H9 (cell line): ENCODE measurements at regions not wholly inside any gene's neighbourhood (a gene's known extent, or its start where the extent isn't known, plus 50 kb on each side); places are given as distances from the start of the nearest gene placed in this dataset.

Experiments used
- DNase-seq: peaks from one replicate; pipeline ENCODE4 v3.0.0-alpha.2; 2017
- H2AFZ ChIP-seq: one replicate; pipeline ENCODE4 v1.6.1; 2013; ENCODE audit warnings: mild to moderate bottlenecking, low read length, control low read depth, moderate library complexity
- H2AK5ac ChIP-seq: 2 replicates; pipeline ENCODE4 v1.6.1; 2013; ENCODE audit warnings: low read length, control low read depth, mixed read lengths; ENCODE audit not compliant: insufficient read length
- H2BK120ac ChIP-seq: one replicate; pipeline ENCODE4 v1.6.1; 2013; ENCODE audit warnings: low read depth, mild to moderate bottlenecking, low read length, control low read depth, inconsistent platforms; ENCODE audit not compliant: poor library complexity, severe bottlenecking
- H2BK12ac ChIP-seq: 2 replicates; pipeline ENCODE4 v1.6.1; 2013; ENCODE audit warnings: low read length, control low read depth, mixed read lengths, low read depth; ENCODE audit not compliant: insufficient read length
- H2BK15ac ChIP-seq: 2 replicates; pipeline ENCODE4 v1.6.1; 2013; ENCODE audit warnings: low read depth, low read length, control low read depth
- H2BK20ac ChIP-seq: one replicate; pipeline ENCODE4 v1.6.1; 2013; ENCODE audit warnings: low read depth, mild to moderate bottlenecking, low read length, control low read depth, inconsistent platforms; ENCODE audit not compliant: poor library complexity, severe bottlenecking
- H2BK5ac ChIP-seq: 2 replicates; pipeline ENCODE4 v1.6.1; 2013; ENCODE audit warnings: low read length, control low read depth, mixed read lengths; ENCODE audit not compliant: insufficient read length
- H3K14ac ChIP-seq: 2 replicates; pipeline ENCODE4 v1.6.1; 2013; ENCODE audit warnings: low read length, control low read depth; ENCODE audit not compliant: insufficient read depth
- H3K18ac ChIP-seq: 2 replicates; pipeline ENCODE4 v1.6.1; 2013; ENCODE audit warnings: low read depth, mild to moderate bottlenecking, mixed read lengths, low read length, control low read depth; ENCODE audit not compliant: insufficient read length
- H3K23ac ChIP-seq: 2 replicates; pipeline ENCODE4 v1.6.1; 2013; ENCODE audit warnings: low read length, control low read depth, mixed read lengths, low read depth; ENCODE audit not compliant: insufficient read length
- H3K23me2 ChIP-seq: 2 replicates; pipeline ENCODE4 v1.6.1; 2013; ENCODE audit warnings: low read depth, mild to moderate bottlenecking, mixed read lengths, low read length, control low read depth; ENCODE audit not compliant: insufficient read length, poor library complexity, severe bottlenecking
- H3K27ac ChIP-seq: 2 replicates; pipeline ENCODE4 v1.5.1; 2013; ENCODE audit warnings: low read length, control low read depth, mixed read lengths, low read depth; ENCODE audit not compliant: insufficient read length
- H3K27me3 ChIP-seq: 2 replicates; pipeline ENCODE4 v1.6.1; 2013; ENCODE audit warnings: low read length, control low read depth, inconsistent platforms; ENCODE audit not compliant: insufficient read depth
- H3K4ac ChIP-seq: 2 replicates; pipeline ENCODE4 v1.6.1; 2013; ENCODE audit warnings: low read depth, mild to moderate bottlenecking, control low read depth, inconsistent platforms, low read length, moderate library complexity
- H3K4me1 ChIP-seq: 2 replicates; pipeline ENCODE4 v1.6.1; 2013; ENCODE audit warnings: low read length, control low read depth, inconsistent platforms; ENCODE audit not compliant: insufficient read depth
- H3K4me2 ChIP-seq: 2 replicates; pipeline ENCODE4 v1.6.1; 2013; ENCODE audit warnings: low read length, control low read depth, mixed read lengths; ENCODE audit not compliant: insufficient read length, insufficient read depth
- H3K56ac ChIP-seq: 2 replicates; pipeline ENCODE4 v1.6.1; 2013; ENCODE audit warnings: low read depth, mild to moderate bottlenecking, mixed read lengths, low read length, control low read depth; ENCODE audit not compliant: insufficient read length
- H3K79me1 ChIP-seq: 2 replicates; pipeline ENCODE4 v1.6.1; 2013; ENCODE audit warnings: low read depth, mild to moderate bottlenecking, moderate library complexity, low read length, control low read depth, inconsistent platforms; ENCODE audit not compliant: insufficient read depth, poor library complexity, severe bottlenecking
- H3K79me2 ChIP-seq: 2 replicates; pipeline ENCODE4 v1.6.1; 2013; ENCODE audit warnings: low read length, control low read depth, inconsistent platforms; ENCODE audit not compliant: insufficient read depth
- H3K9ac ChIP-seq: 2 replicates; pipeline ENCODE4 v1.6.1; 2013; ENCODE audit warnings: low read length, control low read depth, mixed read lengths; ENCODE audit not compliant: insufficient read length; ENCODE audit errors: extremely low read depth
- H3K9me3 ChIP-seq: one replicate; pipeline ENCODE4 v1.6.1; 2013; ENCODE audit warnings: low read depth, low read length, inconsistent platforms; ENCODE audit not compliant: control insufficient read depth
- H3T11ph ChIP-seq: one replicate; pipeline ENCODE4 v1.6.1; 2013; ENCODE audit warnings: mild to moderate bottlenecking, low read length, control low read depth, inconsistent platforms
- H4K20me1 ChIP-seq: one replicate; pipeline ENCODE4 v1.6.1; 2013; ENCODE audit not compliant: control insufficient read depth, insufficient read length, insufficient read depth
- H4K5ac ChIP-seq: 2 replicates; pipeline ENCODE4 v1.6.1; 2013; ENCODE audit warnings: low read depth, mild to moderate bottlenecking, mixed read lengths, low read length, control low read depth; ENCODE audit not compliant: insufficient read length
- H4K8ac ChIP-seq: replicated peaks from 2 replicates; pipeline ENCODE4 v1.6.1; 2013; ENCODE audit warnings: low read length, control low read depth, mixed read lengths, low read depth; ENCODE audit not compliant: insufficient read length
- H4K91ac ChIP-seq: 2 replicates; pipeline ENCODE4 v1.6.1; 2013; ENCODE audit warnings: low read depth, mild to moderate bottlenecking, moderate library complexity, mixed read lengths, low read length, control low read depth; ENCODE audit not compliant: insufficient read length
- H3K27ac Mint-ChIP-seq, 3 experiments: 2 replicates in 2 of 3; 3 replicates in 1 of 3; pipeline ENCODE4 v1.8.0; 2020 to 2021; ENCODE audit warnings: mixed read lengths in 3 of 3, mild to moderate bottlenecking in 1 of 3, moderate library complexity in 1 of 3
- H3K27me3 Mint-ChIP-seq: 2 replicates; pipeline ENCODE4 v1.8.0; 2021; ENCODE audit warnings: low read depth, mild to moderate bottlenecking, moderate library complexity, mixed read lengths
- H3K36me3 Mint-ChIP-seq, 3 experiments: 2 replicates in 2 of 3; 3 replicates in 1 of 3; pipeline ENCODE4 v1.8.0; 2020 to 2021; ENCODE audit warnings: low read depth in 3 of 3, mixed read lengths in 3 of 3; ENCODE audit not compliant: insufficient read depth in 1 of 3
- H3K4me1 Mint-ChIP-seq, 2 experiments: 2 replicates each; pipeline ENCODE4 v1.8.0; 2020; ENCODE audit warnings: mixed read lengths in 2 of 2
- H3K4me3 Mint-ChIP-seq, 2 experiments: 2 replicates in 1 of 2; 3 replicates in 1 of 2; pipeline ENCODE4 v1.8.0; 2020 to 2021; ENCODE audit warnings: mild to moderate bottlenecking in 2 of 2, mixed read lengths in 2 of 2, moderate library complexity in 1 of 2
- H3K9me3 Mint-ChIP-seq, 2 experiments: 2 replicates in 1 of 2; 3 replicates in 1 of 2; pipeline ENCODE4 v1.8.0; 2020; ENCODE audit warnings: mild to moderate bottlenecking in 2 of 2, mixed read lengths in 2 of 2, moderate library complexity in 1 of 2
- CTCF ChIP-seq: fragments of 200-600 bp; sonication (generic); conservative IDR thresholded peaks from 3 replicates; pipeline ENCODE4 v1.8.0; 2021; ENCODE audit warnings: antibody characterized with exemption, mild to moderate bottlenecking
- WGBS: extraction: QIAGEN DNeasy Blood & Tissue Kit; methylation state at CpG from one replicate; pipeline ENCODE4 v1.1.7; 2013; ENCODE audit warnings: missing lambda C conversion rate, low lambda C conversion rate, mixed read lengths; ENCODE audit not compliant: insufficient read length; ENCODE audit errors: extremely low coverage; 5-methylcytosine and 5-hydroxymethylcytosine counted together

GRCh38 chr2:228845162-228845925 lies 425.7 kb downstream of the PID1 start:
- Histone ChIP-seq H2BK15ac (no peak overlapping the region), H3K56ac (no peak overlapping the region), H2BK20ac (no peak overlapping the region), H3K4me2 (no peak overlapping the region), H2BK12ac (no peak overlapping the region), H3K4ac (no peak overlapping the region), H4K20me1 (no peaks in the 10 kb centered on the region), H3K23ac (no peak overlapping the region), H3K79me1 (no peaks in the 10 kb centered on the region), H4K8ac (no peak overlapping the region), H3K9ac (no peak overlapping the region), H2AFZ (no peak overlapping the region), H3K23me2 (no peaks in the 10 kb centered on the region), H3K9me3 (no peaks in the 10 kb centered on the region), H4K5ac (no peak overlapping the region), H3K18ac (no peak overlapping the region), H3K27me3 (no peaks in the 10 kb centered on the region), H3K4me1 (no peaks in the 10 kb centered on the region), H2BK120ac (no peak overlapping the region), H2AK5ac (no peak overlapping the region), H4K91ac (no peak overlapping the region), H3K79me2 (no peaks in the 10 kb centered on the region), H3K27ac (no peak overlapping the region), H2BK5ac (no peak overlapping the region), H3K14ac (no peak overlapping the region), H3T11ph (no peak overlapping the region)
- DNase-seq = no peak
- Mint-ChIP-seq H3K27me3 (no peaks in the 10 kb centered on the region), H3K4me1 (peaks cover 5 to 9% of the 10 kb centered on the region in 2 experiments; a peak in 3 of 4 replicates), H3K4me3 (no peak overlapping the region), H3K9me3 (no peaks in the 10 kb centered on the region), H3K27ac (no peak overlapping the region), H3K36me3 (no peaks in the 10 kb centered on the region)
- WGBS = no CpG with 5 or more reads among the region's 3 CpGs
- no peak for TF ChIP-seq CTCF
